GM03348 (cell line): ENCODE measurements at regions not wholly inside any gene's neighbourhood (a gene's known extent, or its start where the extent isn't known, plus 50 kb on each side); places are given as distances from the start of the nearest gene placed in this dataset.
"Not testable (repeated sequence)": the region's sequence is repeated elsewhere in the genome, so short reads cannot be mapped to it uniquely, and the experiment has no call there.

Experiments
- DNase-seq: peaks from one replicate; pipeline ENCODE4 v3.0.0; 2012; ENCODE audit warnings: low spot score

DNA sequence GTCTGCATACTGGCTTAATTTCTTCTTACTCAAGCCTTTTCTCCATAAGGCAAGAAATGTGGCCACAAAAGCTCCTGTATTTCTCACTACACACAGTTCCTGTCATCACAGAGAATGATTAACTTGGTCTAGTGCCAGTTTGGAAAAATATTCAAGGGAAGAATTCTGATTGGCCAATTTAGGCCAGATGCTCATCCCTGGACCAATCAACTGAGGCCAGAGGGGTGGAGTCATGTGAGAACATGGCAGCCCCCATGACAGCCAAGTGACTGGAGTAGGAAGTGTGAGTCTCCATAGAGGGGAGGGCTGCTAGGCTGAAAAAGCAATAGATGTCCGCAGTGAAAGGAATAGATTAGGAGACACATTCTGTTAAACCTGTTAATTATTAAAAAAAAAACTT lies 56.4 kb upstream of the EEF2KMT start:
- not testable (repeated sequence) for DNase-seq

DNA sequence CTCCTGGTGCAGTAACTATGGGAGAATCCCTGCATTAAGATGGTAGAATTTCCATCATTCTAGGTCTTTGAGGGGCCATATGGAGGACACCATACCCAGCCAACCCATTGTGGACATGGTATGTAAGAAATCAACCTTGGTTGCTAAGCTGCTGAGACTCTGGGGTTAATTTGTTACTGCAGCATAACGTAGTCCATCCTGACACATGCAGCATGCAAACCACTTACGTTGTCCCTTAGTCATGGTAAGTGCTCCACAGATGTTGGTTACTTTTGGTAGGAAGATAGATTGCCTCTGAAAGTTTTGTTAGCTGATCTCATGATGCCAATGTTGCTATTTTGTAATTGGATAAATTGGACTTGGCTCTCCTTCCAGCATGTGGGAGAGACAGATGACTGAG lies 53.8 kb upstream of the EEF2KMT start:
- not testable (repeated sequence) for DNase-seq
